HG03469 (cell line): ENCODE measurements at regions not wholly inside any gene's neighbourhood (a gene's known extent, or its start where the extent isn't known, plus 50 kb on each side); places are given as distances from the start of the nearest gene placed in this dataset.

Source experiments
- ATAC-seq: cut with Tn5 transposase; IDR thresholded peaks from one replicate; pipeline ENCODE4 v1.9.1; 2021; ENCODE audit warnings: mild to moderate bottlenecking, moderate library complexity, moderate number of reproducible peaks; ENCODE audit not compliant: unreplicated experiment

DNA sequence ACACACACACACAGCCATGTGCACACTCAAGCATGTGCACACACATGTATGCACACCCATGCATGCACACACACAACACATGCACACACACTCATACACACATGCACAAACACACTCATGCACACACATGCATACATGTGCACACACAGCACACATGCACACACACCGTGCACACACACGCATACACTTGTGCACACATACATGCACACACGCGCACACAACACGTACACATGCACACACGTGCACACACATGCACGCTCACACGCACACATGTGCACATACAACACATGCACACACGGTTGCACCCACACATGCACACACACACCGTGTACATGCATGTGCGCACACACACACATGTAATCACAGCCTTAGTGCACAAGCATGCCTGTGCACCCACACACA lies 230.4 kb upstream of the GSE1 start:
- no peak for ATAC-seq

DNA sequence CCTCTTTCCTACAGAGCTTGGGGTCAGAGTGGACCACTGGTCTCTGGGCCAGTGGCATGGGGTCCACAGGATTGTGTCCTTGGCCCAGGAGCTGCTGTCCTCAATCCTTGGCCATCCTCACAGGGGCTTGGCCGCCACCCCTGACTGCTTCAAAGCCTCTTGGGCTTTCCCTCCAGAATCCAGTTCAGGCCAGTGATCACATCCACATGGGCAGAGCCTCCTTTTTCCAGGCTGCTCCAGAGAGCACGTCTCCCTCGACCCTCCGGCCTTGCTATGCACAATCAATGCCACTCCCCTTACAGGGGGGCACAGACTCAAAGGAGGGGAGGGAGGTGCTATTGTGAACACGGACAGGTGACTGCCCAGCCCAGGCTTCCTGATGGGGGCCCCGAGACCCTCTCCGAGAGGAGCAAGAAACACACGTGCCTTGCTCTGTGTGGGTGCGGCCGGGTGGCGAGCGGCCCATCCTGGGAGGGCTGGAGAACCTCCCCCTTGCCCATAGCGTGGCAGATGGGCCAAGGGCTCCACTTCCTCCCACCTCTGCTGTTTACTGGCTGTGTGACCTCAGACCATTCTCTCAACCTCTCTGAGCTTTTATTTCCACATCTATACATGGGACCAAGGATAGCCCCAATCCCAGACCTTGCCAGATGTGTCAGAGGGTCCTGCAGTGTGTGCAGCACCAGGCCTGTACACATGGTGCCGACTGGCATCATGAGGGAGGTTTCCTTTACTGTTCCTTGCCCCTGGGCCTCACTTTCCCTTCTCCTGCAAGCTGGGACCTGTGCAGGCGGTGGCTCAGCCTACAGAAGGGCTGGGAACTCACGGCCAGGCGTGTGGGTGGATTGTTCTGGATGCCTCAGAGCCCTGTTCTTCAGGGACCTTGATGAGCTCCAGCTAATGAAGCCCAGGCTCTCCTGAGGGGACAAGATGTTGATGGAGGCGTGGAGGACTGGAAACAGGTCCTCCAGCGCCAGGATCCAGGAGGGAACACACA lies 229.0 kb upstream of the GSE1 start:
- ATAC-seq = no peak

DNA sequence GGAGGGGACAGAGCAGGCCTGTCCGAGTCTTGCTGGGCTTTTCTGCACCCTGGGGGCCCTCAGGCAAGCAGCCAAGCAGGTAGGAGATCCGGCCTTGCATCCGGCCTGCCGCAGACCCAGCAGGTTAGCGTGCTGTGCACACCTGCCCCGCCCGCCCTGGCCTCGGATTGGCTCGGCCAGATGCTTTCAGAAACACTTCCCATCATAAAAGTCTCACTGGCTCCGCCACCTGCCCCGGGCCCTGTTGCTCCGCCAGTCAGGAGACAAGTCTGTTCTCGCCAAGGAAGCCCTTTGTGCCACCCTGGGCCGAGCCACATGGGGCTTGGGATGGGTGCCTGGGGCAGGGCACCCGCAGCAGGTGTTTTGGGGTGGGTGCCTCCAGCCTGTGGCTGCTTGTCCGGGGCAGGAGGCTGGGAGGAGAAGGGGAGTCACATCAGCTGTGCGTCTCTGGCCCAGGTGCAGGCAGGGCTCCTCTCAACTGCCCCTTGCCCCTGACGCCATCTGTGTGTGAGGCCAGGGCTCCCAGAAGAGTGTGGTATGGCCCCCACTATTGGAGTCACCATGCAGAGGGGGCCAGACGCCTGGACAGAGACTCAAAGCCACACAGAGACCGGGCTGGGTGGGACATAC lies 228.2 kb upstream of the GSE1 start:
- no peak for ATAC-seq

DNA sequence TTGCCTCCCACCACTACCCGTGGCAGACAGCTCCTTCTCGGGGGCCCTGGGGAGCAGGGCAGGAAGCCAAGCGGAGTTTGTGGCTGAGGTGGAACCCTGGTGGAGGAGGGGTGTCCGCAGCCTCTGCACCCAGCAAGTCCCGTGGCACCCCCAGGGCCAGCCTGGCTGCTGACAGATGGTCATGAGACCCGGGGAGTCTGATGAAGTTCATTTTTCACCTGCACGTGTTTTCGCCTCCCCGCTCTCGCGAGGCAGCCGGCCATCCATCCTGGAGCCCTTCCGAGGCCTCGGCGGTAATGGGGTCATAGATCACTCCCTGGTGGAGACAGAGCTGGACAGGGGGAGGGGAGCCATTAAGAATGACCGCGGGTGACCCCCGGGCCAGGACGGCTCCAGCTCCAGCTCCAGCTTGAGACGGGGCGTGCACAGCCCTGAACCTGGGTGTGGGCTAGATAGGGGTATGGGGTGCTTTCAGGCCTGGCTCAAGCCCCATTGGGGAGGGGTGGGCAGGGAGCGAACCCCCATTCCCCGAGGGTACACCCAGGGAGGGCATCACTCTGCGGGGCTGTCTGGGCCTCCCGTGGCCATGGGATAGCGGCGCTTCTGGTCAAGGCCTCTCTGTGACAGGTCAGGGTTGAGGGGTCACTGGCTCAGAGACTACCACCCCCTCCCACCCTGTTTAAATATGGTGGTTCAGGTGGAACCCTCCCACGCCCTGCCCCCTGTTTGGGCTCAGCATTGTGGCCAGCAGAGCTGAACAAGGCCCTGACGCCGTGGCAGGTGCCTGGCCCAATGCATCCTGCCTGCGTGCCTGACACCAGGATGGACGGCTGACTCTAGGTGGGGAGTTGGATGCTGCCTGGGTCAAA lies 227.4 kb upstream of the GSE1 start:
- ATAC-seq = no peak

DNA sequence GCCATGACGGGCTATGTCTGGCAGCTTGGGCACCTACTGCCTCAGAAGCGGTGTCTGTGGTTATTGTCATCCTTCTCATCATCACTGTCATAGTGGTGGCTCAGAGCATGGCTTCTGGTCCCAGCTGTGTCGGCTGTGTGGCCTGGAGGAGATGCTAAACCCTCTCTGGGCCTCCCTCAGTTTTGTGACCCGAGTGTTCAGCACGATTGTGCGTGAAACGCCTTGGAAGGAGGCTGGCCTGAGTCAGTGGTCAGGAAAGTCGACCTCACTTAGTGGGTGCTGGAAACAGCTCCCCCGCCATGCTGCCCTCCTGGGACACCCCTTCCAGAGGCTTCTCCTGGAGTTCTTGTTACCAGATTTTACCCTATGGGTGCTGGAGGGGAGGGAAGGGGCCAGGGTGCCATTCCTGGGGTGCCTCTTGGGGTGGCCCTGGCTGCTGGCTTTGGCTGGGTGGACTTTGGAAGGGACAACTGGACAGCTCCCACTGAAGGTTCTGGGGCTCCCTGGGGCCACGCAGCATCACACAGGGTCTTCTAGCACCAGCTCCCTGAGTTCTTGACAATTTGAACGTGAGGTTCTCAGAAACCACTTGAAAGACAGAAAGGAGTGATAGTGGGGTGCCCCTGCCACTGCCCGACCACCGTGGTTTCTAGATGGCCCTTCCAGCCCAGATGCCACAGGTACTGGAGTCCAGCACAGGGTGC lies 226.5 kb upstream of the GSE1 start:
- ATAC-seq = no peak

DNA sequence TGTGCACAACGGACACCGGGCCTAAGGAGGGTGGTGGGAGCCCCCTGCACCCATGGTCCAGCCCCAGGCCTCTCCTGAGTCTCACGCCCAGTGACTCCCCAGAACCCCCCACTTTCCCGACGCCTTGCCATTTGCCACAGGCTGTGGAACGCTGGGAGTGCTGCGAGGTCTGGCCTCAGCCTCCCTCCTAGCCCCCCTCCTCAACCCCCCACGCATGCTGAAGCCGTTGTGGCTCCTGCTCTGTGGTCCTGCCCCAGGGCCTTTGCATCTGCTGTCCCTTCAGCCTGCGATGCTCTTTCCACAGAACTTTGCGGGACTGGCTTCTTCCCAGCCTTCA lies 226.0 kb upstream of the GSE1 start:
- ATAC-seq = no peak

DNA sequence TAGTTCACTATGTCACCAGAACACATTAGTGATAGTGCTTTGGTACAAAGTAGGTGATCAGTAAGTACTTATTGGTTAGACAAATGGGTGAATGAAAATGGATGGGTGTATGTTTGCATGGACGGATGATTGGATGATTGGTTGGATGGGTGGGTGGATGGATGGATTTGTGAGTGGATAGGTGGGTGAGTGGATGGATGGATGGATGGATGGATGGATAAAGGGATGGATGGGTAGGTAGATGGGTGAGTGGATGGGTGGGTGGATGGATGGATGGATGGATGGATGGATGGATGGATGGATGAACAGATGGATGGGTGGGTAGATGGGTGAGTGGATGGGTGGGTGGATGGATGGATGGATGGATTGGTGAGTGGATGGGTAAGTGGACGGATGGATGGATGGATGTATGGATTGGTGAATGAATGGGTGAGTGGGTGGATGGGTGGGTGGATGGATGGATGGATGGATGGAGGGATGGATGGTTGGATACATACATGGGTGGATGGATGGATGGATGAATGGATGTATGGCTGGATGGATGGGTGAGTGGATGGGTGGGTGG lies 225.3 kb upstream of the GSE1 start:
- ATAC-seq = no peak

DNA sequence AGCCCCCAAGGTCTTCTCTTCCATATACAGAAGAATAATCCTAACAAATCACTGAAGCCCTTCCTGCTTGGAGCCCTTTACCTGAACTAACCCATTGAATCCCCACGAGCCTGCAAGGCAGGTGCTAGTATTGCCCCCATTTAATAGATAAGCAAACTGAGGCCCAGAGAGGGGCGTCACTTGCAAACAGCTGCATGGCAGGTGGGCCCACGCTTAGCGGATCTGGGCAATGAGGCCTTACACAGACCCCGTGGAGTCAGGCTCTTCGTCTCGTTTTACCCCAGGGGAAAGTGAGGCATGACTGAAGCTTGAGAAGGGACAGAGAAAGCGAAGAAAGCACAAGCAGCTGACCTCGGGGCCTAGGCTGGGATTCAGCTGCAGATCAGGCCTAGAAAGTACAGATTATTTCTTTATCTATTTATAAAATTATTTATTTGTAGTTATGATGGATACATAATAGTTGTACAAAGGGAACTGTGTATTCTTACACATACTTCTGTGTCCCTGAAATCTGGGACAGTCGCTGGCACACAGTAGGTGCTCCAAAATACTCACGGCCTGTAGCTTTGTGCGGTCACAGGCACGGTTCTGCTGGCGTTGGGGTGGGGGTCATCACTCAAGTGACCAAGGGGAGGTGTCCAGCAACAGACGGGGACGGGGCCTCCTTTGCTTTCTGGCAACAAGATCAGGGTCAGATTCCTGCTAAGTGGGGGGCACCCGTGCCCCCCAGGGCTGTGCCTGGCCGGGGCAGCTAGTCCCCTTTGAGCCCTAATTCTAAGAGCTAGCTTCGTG lies 223.2 kb upstream of the GSE1 start:
- ATAC-seq = no peak

DNA sequence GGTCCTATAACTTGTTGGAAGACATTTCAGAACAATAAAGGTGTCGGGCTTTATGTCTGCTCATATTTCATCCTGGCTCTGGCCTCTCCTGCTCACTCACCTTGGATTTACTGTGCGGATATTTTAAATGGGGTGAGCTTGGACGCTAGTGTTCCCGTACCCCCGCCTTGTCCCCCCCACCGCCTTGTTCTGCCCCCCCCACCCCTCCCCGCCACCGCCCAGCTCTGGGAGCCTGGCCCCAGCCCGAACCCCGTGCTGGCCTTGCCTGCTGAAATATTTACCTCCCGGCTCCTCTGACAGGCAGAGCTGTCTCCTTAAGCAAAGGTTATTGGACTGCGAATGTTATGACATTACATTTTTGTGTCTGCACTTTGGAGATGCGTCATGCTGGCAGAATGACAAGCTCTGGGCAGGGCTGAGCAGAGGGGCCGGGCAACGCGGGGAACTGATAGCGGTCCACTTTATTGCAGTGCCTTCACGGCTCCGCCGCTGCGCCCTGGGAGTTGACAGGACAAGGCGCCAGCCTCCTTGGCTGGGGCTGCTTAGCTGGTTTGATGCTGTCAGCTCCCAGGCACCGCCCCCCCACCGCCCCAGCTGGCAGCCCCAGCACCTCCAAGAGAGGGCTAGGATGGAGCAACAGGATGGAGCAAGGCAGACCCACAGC lies 222.5 kb upstream of the GSE1 start:
- ATAC-seq = no peak

DNA sequence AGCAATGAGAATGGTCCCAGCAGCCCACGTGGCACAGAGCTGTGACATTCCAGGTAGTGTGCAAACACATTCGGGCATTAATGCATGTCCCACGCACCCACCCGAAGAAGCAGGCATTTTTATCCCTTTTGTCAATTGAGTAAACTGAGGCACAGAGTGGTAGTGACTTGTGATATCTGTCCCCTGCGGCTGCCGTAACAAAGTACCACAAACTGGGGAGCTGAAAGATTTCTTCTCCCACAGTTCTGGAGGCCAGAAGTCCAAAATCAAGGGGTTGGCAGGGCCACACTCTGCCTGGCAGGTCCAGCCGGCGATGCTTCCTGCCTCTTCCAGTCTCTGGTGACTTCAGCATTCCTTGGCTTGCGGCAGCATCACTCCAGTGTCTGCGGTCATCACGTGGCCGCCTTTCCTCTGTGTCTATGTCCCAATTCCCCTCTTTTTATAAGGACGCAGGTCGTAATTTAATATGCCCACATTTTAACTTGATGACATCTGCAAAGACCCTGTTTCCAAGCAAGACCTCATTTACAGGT lies 221.9 kb upstream of the GSE1 start:
- no peak for ATAC-seq

DNA sequence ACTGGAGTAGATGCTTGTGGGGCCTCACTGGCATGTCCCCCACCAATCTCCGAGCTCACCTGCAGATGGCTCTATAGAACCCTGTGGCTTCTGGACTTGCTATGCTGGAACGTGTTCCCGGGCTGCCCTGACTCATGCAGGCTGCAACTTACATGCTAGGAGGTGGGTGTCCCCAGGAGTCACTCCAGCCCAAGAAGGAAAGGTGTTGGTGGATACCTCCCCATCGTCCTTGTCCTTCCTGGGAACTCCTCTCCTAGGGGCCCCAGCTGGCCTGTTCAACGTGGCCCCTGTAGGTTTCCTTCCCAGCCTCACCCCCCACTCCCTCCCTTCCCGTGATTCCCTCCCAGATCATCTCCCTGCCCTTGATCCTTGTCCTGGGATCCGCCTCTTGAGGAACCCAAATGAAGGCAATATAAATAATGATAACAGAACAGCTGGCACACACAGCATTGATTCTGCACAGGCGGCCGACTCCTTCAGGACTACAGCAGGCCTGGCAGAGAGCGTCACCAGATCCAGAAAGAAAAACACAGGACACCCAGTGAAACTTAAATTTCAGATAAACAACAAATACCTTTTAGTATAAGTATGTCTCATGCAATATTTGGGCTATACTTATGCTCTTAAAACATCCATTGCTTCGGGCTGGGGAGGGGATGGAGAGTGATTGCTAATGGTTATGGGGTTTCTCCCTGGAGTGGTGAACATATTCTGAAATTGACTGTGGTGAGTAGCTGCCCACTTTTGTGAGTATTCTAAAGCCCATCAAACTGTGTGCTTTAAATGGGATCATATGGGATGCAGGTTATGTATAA lies 221.1 kb upstream of the GSE1 start:
- ATAC-seq = no peak

DNA sequence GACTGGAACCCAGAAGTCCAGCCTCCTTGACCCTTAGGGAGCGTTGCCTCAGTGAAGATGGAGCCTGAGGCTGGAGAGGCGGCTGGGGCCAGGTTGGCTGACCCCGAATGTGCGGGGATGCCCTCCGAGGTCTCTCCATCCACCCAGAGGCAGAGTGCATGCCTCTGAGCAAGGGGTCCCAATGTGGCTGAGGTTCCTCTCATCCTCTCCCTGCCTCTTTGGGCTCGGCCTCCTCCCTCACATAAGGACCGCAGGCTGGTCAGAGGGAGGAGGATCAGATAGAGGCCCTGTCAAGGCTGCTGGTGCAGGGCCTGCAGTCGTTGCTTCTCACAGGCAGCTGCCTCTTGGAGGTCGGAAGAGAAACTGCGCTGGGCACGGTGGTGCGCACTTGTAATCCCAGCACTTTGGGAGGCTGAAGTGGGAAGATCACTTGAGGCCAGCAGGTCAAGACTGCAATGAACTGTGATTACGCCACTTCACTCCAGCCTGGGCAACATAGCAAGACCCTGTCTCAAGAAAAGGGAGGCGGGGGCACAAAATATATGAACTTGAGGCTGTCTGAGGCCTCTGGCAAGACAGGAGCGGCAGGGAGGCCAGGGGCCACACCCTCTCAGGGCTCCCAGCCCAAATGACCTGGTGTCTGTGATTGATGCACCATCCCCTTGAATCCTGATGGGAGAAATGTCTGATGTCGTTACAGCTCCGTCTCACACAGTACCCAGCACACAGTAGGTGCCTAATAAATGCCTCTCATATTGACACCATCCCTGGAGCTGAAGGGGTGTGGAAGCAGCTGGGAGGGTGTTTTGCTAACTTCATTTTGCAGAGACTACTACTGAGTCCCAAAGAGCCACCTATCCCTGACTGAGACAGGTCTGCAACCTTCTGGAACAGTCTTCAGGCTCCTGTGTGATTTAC lies 220.1 kb upstream of the GSE1 start:
- ATAC-seq = no peak

DNA sequence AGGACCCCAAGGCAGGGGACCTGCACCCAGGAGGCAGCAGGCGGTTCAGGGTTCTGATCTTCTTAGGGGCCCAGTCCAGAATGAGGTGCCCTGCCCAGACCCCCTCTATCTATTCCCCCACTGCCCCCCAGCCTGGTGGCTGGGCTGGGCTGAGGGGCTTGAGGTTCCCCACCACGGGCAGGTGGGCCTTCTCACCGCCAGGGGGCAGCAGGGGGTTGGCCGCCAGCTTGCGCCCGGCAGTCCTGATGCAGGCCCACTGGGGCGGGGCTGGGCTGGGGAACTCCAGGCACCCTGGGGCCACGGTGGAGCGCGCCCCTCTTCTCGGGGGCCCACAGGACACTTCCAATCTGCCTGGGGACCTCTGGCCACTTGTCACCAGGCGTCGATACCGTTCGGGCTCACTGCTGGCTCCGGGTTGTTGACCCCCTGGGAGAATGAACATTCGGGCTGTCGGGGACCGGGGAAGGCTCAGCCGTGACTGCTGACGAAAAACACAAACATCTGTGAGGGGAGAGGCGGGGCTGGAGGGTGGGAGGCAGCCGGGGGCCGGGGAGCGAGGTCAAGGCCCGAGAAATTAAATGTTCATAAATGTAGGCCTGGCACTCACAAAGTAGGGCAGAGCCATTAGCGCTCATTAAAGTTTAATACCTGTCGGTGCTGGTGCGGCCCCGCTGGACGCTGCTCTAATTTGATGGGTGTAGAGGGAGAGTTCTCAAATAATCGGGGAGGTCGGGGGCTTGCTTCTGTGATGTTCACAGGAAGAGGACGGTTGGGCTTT lies 219.3 kb upstream of the GSE1 start:
- no peak for ATAC-seq

DNA sequence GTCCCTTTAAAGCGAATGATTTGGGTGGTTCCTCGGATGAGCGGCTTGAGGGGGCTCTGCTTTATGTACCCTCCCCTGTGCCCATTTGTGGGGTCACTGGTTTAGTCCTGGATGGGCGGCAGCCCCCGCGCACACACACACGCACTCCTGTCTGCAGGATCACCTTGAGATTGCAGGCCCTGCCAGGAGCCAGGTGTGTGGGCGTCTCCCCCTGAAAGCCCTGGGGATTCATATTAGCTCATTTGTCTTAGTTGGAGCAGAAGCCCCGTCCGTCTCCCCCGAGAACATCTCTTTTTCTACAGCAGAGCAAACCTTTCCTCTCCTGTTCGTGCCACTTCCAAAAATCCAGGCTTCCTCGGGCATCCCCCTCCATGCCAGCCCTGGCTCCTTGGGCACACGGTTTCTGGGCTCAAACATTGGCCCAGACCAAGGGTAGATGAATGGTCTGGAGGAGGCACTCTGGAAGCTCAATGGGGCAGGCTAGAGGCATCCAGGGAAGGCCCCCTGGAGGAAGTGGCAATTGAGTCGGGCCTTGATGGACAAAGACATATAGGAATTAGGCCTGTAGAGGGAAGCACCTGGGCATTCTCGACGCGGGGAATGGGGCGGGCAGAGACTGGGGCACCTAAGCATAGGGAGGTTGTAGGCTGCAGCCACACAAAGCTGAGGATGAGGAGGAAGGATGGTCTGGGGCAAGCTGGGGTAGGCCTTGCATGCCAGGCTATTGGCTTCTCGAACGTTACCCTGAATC lies 218.5 kb upstream of the GSE1 start:
- no peak for ATAC-seq

DNA sequence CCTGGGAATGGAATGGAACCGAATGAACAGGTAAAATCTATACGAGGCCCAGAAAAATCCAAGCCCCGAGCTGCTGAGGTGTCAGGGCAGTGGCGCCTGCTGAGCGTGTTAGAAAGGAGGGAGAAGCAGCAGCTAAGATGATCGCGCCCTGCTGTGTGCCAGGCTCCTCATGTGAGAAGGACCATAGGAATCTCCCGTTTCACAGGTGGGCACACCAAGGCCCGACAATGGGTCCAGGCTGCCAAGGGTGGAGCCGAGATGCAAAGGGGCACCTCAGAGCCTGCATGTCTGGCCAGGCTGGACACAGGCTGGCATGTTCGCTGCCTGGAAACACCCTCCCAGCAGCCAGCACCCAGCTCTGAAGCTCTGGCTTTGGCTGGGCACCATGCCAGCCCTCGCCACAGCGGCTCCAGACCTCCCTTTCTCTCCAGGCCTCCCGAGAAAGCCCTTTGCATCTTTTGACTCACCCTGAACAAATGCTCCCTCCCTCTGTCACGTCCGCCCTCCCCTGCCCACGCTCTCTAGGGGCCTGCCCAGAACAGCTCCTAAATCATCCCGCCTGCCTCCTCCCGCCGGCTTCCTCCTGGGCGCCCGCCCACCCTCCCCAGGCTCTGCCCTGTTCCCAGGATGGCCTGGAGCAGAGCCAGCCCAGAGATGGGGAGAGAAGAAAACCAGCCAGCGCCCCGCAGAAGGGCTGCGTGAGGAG lies 217.8 kb upstream of the GSE1 start:
- no peak for ATAC-seq
